ENCODE measurements at regions not wholly inside any gene's neighbourhood (a gene's known extent, or its start where the extent isn't known, plus 50 kb on each side); places are given as distances from the start of the nearest gene placed in this dataset.

DNA sequence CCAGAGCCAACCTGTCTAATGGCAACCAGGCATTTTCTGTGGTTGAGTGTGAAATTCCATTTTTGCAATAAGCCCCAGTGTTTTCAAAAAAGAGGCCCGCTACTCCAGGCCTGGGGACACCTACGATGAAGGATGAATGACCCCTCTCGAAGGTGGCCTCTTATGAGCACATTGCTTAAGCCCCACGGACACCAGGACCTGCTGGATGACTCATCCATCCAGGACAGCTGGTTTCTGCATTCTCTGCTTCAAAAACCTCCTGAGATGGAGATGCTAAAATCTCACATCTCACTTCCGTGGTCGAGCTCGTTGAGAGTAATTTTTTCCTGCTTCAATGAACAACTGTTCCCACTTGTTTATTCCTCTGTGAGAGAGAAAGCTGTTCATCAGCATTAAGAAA lies 150.2 kb upstream of the FZD8 start:
- Histone ChIP-seq H3K27ac (no peak overlapping the region), H3K4me1 (no peaks in the 10 kb centered on the region), H3K27me3 (no peaks in the 10 kb centered on the region), H3K9me3 (no peaks in the 10 kb centered on the region), H3K36me3 (no peaks in the 10 kb centered on the region), H3K4me3 (no peak overlapping the region)
- ATAC-seq (ENCODE audit: low FRiP score in 2 of 2), result no peak
- TF ChIP-seq POLR2A (IDR thresholded peaks at IDR 0.05), result no peak
- TF ChIP-seq EP300 (IDR thresholded peaks at IDR 0.05), result no peak
- TF ChIP-seq, protein P1, sequence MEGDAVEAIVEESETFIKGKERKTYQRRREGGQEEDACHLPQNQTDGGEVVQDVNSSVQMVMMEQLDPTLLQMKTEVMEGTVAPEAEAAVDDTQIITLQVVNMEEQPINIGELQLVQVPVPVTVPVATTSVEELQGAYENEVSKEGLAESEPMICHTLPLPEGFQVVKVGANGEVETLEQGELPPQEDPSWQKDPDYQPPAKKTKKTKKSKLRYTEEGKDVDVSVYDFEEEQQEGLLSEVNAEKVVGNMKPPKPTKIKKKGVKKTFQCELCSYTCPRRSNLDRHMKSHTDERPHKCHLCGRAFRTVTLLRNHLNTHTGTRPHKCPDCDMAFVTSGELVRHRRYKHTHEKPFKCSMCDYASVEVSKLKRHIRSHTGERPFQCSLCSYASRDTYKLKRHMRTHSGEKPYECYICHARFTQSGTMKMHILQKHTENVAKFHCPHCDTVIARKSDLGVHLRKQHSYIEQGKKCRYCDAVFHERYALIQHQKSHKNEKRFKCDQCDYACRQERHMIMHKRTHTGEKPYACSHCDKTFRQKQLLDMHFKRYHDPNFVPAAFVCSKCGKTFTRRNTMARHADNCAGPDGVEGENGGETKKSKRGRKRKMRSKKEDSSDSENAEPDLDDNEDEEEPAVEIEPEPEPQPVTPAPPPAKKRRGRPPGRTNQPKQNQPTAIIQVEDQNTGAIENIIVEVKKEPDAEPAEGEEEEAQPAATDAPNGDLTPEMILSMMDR (IDR thresholded peaks at IDR 0.05), result no peak
- TF ChIP-seq POLR2AphosphoS5 (IDR thresholded peaks at IDR 0.05), result no peak
- no peak for DNase-seq
- 70 to 71% methylated on average over 7 of the region's 7 CpGs for WGBS, 2 donors

DNA sequence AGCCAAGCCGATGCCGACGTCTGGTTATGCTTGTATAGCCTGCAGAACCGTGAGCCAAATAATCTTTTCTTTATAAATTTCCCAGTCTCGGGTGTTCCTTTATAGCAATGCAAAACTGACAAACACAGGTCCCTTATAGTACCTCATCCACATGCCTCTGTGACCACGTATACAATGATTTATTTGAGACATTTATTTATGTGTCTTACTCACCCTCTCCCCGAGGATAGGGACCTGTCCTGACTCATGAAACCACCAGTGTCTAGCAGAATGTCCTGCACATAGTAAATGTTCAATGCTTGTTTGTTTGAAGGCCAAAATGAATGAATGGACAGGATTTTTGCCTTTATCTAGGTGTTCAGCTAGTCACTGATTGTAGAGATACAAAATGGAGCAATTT lies 147.9 kb upstream of the FZD8 start:
- Histone ChIP-seq H3K4me1 (no peaks in the 10 kb centered on the region), H3K4me3 (no peak overlapping the region), H3K9me3 (no peaks in the 10 kb centered on the region), H3K27me3 (no peaks in the 10 kb centered on the region), H3K27ac (no peak overlapping the region), H3K36me3 (no peaks in the 10 kb centered on the region)
- whole genome bisulfite sequencing, 2 donors, result 86 to 91% methylated on average over 7 of the region's 7 CpGs
- no peak for DNase-seq
- ATAC-seq (ENCODE audit: low FRiP score in 2 of 2), result no peak
- TF ChIP-seq POLR2A (IDR thresholded peaks at IDR 0.05) (no peak), POLR2AphosphoS5 (IDR thresholded peaks at IDR 0.05) (no peak), EP300 (IDR thresholded peaks at IDR 0.05) (no peak)
- TF ChIP-seq, protein P1 (IDR thresholded peaks at IDR 0.05), result no peak

DNA sequence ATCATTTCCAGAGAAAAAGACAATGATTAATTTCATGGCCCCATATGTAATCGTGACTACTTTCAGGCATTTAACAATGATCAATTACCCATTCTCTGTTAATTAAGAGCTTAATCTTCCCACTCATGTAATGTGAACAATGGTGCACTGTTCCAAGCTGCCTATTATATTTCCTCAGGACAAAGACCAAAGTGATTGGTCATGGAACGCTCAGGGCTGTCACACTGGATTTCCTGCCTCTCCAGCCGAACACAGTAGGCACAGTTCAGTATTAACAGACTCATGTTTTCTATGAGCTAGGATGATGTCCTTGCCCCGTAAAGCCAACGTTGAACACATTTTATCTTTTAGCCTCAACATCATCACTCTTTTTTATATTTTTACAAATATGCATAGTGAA lies 142.7 kb upstream of the FZD8 start:
- Histone ChIP-seq H3K4me1 (no peaks in the 10 kb centered on the region), H3K9me3 (no peaks in the 10 kb centered on the region), H3K36me3 (no peaks in the 10 kb centered on the region), H3K27me3 (no peaks in the 10 kb centered on the region), H3K27ac (no peak overlapping the region), H3K4me3 (no peak overlapping the region)
- TF ChIP-seq POLR2A (IDR thresholded peaks at IDR 0.05) (no peak), POLR2AphosphoS5 (IDR thresholded peaks at IDR 0.05) (no peak), EP300 (IDR thresholded peaks at IDR 0.05) (no peak)
- TF ChIP-seq, protein P1 (IDR thresholded peaks at IDR 0.05), result no peak
- DNase-seq, result no peak
- ATAC-seq (ENCODE audit: low FRiP score in 2 of 2), result no peak
- WGBS, 2 donors, result 57 to 71% methylated on average over 5 of the region's 5 CpGs

DNA sequence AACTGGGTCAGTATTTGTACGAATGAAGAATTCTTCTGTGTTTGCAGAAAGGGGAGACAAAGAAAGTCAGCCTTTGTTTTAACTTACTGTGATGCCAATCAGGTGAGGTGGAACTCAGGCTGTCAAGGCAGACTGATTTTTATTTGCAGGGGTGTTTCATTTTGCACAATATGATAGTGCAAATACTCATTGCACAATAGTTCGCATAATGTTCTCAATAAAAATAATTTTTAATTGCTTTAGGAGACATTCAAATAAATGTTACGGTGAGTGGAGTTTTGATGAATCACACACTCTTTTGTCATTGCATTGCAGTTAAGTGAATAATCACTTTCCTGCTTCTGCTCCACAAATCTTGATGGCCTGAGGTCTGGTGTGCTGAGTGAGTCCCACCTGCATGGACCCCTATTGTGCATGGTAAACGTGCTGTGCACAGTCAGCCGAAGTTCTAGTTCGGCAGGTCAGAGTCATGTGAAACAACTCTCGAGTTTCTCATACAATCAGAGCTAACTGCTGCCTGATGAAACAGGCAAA lies 141.3 kb upstream of the FZD8 start:
- Histone ChIP-seq H3K4me3 (no peak overlapping the region), H3K27ac (no peak overlapping the region), H3K4me1 (no peaks in the 10 kb centered on the region), H3K27me3 (no peaks in the 10 kb centered on the region), H3K36me3 (no peaks in the 10 kb centered on the region), H3K9me3 (no peaks in the 10 kb centered on the region)
- DNase-seq (no peak), ATAC-seq (ENCODE audit: low FRiP score in 2 of 2) (no peak)
- TF ChIP-seq POLR2A (IDR thresholded peaks at IDR 0.05), result no peak
- TF ChIP-seq, protein P1 (IDR thresholded peaks at IDR 0.05), result no peak
- TF ChIP-seq POLR2AphosphoS5 (IDR thresholded peaks at IDR 0.05), result no peak
- TF ChIP-seq EP300 (IDR thresholded peaks at IDR 0.05), result no peak
- WGBS, 2 donors, result 55 to 65% methylated on average over 7 of the region's 7 CpGs

DNA sequence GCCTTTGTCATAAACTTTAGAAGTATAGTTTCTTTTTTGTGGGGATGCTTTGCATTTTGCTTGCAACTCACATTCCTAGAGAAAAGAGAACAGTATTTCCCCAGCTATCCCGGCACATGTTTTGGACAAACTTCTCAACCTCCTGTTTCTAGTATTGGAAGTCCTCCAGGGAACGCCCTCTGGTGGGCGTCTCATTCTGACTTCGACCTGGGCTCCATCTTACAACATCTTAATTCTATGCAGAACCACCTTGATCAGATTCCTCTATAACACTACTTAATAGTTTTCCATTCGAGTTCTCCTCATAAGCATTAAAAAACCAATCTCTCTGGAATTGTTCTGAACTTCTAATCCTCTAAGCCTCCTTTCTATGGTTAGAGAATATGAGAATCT lies 139.5 kb upstream of the FZD8 start:
- DNase-seq (no peak), ATAC-seq (ENCODE audit: low FRiP score in 2 of 2) (no peak)
- Histone ChIP-seq H3K27ac (no peak overlapping the region), H3K9me3 (no peaks in the 10 kb centered on the region), H3K4me3 (no peak overlapping the region), H3K4me1 (no peaks in the 10 kb centered on the region), H3K36me3 (no peaks in the 10 kb centered on the region), H3K27me3 (no peaks in the 10 kb centered on the region)
- TF ChIP-seq, protein P1 (IDR thresholded peaks at IDR 0.05), result no peak
- TF ChIP-seq POLR2A (IDR thresholded peaks at IDR 0.05), result no peak
- TF ChIP-seq POLR2AphosphoS5 (IDR thresholded peaks at IDR 0.05), result no peak
- TF ChIP-seq EP300 (IDR thresholded peaks at IDR 0.05), result no peak
- 55 to 57% methylated on average over 5 of the region's 5 CpGs for WGBS, 2 donors

Data from upper lobe of left lung (tissue), 6 donors.